HG03159 (cell line): ENCODE measurements at regions not wholly inside any gene's neighbourhood (a gene's known extent, or its start where the extent isn't known, plus 50 kb on each side); places are given as distances from the start of the nearest gene placed in this dataset.

ENCODE experiments used
- ATAC-seq: cut with Tn5 transposase; IDR thresholded peaks from one replicate; pipeline ENCODE4 v1.9.1; 2021; ENCODE audit warnings: mild to moderate bottlenecking, moderate library complexity; ENCODE audit not compliant: unreplicated experiment

DNA sequence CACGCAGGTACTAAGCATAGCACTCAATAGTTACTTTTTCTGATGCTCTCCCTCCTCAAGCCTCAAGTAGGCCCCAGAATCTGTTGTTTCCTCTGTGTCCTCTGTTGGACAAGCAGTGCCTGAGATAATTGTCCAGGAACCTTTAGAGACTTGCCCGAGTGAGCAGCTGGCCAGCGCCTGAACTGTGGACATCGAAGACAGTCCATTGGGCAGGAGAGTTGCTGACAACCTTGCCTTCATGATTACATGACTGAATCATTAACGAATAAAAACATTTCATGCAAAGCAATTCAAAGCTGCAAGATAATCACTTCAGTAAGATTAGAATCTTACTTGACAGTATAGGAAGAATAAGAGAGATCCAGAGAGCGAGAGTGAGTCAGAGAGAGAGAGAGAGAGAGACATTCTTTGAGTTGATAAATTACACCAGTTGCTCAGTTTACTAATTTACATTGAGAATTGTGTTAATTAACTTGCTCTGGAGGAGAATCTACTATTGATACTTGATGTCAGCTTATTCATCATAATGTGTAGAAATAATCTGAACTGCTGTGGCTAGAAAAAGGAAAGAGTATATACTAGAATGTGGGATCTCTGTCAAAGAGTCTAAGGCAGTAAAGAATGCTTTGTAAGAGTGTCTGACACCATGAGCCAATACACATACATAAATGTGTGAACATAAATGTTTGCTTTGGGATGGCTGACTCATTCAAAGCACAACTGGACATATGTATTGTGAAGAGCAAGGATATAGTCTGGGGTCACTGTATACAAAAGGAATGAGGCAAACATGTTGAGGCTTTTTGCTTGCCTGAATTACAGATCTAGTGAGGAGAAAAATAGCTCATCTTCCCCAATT, 216.0 kb downstream of the ZNF326 start:
- no peak for ATAC-seq

DNA sequence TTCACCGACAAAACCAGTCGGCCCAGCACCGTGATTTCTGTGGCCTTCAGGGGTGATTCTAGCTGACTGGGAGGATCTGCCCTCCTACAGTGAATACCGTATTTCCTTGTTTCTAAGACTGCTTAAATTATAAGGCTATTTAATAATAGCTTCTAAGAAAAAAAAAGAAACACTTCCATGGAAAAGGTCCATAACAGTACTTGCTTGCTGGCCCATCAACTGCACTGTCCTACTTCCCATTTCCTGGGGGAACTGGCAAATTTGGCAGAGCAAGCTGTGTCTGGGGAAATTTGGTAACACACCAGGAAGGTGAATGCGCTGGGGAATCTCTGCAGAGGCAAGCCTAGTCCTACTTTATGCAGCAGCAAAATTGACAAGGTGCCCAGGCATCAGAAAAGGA, 214.0 kb downstream of the ZNF326 start:
- no peak for ATAC-seq

DNA sequence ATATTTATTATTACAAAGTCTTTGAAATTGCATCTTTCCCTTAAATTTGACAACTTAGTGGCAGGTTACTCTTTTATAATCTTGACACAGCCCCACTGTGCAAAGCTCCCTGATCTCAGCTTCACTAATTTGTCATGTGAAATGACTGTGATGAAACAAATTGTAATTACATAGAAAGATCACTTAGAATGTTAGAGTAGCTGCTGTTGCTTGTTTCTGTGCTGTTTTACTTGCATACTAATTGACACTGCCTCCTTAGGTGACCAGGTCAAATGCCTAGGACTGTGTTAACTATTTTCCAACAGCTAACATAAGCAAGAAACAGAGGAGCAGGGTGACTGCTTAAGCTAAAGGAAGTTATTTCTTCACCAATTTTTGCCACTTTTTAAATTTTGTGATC, 211.3 kb downstream of the ZNF326 start:
- ATAC-seq = no peak

DNA sequence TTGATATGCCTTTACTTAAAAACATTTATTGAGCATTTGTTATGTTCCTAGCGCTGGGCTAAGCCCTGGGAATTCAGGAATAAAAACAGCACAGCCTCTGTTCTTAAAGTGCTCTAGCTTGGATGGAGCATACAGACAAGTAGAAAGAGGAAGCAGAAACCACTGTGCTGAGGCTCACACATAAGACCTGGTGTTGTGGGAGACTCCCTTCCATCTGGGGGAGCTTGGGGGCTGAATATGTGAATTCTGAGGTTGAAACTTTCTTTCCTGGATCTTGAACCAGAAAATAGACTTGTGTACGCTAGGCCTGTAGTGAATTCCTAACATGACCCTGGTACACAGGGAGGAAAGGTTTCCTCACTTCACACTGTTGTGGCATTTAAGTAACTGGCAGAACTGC, 209.9 kb downstream of the ZNF326 start:
- ATAC-seq = no peak

DNA sequence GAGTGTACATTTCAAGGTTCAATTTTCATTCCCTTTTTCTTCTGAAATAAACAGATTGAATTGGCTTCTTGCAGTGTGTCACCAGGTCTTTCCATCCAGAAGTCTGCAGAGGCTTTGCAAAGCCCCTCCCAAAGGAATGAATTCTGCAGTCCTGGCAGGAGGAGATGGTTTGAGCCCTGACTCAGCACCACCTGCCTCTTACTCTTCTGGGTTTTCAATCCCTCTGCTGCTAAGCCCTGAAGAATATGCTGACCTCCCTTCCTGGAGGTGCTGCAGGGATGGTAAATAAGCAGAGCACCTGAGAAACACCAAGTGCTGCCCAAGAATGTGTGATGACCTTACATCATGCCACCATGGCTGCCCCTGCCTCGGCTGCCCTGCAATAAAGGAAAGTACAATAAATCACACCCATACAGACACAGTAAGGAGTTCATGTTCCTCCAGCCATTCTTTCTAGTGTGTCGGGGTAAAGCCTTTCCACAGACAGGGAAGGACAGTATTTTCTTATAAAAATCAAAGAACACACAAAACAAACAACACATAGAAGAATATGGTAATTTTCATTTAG, 209.2 kb downstream of the ZNF326 start:
- ATAC-seq = no peak

DNA sequence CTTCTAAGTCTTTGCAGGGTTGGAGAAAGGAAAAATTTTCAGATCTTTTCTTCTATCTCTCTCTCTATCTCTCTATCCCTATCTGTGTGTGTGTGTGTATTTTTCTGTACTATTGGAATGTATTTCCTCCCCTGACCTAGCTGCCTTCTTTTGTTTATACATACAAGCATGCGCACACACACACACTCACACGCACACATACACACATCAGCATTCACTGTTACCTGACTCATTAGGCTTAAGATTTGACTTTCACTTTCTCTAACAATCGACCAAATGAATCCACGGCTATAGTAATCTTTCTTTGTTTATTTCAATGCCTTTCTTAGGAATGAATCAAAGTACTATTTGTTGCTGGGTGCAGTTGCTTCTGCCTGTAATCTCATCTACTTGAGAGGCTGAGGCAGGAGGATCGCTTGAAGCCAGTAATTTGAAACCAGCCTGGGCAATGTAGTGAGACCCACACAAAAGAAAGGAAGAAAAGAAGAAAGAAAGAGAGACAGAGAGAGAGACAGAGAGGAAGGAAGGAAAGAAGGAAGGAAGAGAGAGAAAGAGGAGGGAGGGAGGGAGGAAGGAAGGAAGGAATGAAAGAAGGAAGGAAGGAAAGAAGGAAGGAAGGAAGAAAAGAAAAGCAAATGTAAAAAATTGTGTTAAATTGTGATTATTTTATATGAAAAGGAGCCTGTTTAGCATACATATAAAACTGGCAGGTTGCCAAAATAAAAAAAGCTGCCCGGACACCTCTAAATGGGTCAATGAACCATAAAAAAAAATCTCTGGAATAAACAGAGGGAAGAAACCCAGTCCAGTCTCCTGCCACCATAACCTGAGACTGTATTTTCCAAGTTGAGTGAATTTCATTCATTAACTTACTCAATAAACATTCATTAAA, 206.8 kb downstream of the ZNF326 start:
- ATAC-seq = no peak

DNA sequence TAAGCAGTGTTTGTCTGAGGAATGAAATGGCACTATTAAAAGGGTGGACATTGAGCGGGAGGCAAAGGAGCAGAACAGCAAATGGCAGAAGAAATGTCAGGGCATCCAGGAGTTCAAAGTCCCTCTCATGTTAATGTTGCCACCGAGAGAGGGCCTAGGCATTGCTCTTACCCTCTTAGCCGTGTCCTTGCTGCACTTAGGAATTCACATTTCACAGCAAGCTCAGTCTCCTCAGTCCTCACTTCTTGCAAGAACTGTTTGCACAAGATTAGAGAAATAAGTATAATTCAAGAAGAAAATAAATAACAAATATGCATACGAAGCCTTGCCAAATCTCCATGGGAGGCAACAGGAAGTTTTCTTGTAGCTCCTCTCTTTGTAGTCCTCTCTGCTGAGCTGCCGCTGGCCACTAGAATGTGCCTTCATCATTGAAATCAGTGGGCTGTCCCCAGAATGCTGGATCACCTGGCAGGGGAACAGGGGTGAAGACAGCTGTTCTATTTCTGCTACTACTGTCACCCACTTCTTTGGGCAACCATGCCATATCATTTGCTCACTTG, 205.8 kb downstream of the ZNF326 start:
- ATAC-seq = no peak

DNA sequence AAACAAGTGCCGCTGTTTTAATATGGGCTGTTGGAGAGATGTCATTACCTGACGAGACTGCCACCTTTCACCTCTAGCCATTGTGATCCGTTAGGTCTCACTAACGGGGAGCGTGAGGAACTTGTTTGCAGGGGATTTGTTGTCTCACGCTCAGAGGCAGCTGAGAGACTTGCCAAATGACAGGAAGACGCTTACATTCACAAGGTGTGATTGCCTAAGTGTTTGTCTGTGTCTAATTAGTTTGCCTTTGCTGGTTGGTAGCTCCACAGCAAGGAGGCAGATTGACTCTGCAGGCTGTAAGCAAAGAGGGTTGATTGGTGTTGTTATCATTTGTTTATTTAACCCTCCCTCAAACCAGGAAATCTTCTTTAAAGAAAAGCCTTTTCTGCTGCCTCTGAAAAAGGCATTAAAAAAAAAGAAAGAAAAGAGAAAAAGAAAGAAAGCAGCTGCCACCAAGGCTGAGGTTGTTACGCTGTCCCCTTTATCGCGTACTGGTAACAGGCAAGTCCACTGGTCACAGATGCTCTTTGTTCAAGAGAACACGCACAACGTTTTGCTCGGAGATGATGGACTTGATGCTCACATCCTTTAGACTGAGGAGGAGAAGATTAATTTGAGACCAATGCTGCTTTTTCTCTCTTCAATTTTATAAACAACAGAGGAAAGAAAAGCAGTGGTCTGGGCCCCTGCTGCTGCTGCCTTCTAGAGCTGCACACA, 203.9 kb downstream of the ZNF326 start:
- ATAC-seq = no peak

DNA sequence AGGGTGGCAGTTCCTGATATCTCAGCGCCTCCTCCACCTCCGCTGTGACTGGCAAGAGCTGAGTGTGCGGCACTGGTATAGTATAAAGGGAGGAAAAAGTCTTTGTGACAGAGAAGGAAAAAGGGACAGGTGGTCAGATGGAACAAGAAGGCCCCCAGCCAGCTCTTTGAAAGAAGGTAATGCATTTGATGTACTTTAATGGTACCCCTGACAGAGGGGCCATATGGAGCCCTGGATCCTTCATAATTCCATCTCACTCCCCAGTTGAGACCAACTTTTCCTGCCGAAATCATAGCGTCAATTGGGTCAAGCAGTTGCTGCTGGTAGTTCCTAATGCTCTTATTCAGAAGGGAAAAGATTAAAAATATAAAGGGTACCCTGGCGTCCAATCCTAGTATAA, 198.2 kb downstream of the ZNF326 start:
- ATAC-seq = no peak

DNA sequence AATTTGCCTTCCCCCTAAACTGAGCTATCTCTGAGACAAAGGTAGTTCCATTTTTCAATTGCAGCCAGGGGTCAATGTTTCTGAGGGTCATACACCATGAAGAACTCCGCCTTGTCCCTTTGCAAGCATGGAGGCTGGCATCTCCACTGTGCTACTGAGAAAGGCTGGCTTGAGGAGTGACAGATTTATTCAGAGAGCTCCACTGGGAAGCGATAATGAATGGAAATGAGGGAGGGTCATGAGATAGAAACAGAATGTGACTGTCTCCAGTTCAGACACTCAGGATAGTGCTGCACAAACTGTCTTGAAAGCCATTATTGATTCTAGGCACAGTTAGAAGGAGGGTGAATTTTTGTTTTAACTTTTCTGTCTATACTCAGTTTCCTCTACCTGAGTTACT, 197.5 kb downstream of the ZNF326 start:
- ATAC-seq = no peak

DNA sequence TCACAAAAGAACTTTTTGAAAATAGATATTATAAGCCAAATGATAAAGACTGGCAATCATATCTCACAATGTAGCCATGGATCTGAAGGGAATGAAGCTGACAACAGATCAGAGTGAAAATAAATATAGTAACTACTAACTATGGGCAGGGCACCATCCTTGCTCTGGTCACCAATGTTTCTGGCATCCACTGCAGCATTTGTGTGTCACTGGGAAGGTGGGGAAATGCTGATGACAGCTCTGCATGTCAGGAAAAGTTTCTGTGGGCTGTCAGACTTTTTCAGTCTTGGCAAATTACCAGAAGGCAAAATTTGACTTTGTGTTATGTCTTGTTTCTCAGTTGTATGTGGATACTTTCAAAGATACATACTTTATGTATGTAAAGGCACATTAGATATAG, 195.6 kb downstream of the ZNF326 start:
- ATAC-seq = no peak

DNA sequence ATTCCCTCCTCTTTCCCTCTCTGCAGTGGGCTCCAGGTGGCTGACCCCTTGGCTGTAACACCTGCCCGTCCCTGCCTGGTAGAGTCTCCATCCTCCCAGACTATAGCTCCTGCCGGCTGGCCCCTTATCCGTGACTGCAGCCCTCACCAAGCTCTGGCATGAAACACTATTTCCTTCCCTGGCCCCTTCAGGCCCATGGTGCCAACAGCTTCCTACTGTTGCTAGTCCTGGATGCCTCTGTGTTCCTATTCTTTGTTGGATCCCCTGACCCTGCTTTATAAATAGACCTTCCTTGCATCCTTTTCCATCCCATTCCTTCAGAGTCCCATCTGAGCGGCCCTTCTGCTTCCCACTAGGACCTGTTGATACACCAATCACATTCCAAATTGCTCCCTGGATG, 195.0 kb downstream of the ZNF326 start:
- ATAC-seq = no peak

DNA sequence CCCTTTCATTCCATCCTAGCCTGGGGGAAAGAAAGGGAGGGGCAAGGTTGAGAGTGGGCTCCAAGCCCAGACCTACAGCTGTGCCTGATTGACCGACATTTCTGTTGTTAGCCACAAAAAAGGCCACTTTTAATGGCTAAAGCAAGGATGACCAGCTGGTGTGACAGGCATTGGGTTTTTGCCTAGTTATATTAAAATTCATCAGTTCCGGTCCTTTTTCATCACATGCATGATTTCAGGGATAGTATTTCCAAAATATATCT, 192.3 kb downstream of the ZNF326 start:
- no peak for ATAC-seq

DNA sequence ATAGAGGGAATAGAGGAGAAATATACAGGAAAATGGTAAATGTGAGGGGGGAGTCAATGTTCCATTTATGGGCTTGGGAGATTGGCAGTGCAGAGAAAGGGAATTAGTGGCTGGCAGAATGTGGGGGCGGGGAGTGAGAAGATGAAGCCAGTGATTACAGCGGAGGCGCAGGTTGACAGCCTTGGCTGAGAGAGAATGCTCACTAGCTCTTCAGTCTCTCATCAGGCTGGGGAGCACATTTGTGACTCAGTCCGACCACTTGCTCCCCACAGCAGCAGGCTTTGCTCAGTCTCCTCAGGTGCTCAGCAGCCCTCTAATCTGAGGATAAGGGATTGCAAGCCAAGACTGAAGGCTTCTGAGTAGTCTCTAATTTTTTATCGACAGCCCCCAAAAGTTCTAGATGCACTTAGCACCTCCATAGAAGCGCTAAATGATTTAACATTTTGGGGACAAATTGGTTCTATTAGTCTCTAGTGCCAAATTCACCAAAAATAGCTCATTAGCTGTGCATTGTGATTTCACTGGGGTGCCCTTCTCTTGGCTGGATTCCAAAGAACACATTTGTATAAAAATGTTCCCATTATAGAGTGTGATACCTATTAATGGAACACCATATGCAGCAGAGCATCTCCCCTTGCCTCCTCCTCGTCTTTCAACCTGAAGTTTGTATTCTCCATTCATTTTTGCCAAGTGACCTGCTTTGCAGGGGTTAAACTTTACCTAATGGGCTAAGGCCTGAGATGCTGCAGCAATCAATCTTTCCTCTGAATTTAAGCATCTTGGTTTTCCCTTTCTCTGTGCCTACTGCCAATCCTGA, 191.8 kb downstream of the ZNF326 start:
- no peak for ATAC-seq

DNA sequence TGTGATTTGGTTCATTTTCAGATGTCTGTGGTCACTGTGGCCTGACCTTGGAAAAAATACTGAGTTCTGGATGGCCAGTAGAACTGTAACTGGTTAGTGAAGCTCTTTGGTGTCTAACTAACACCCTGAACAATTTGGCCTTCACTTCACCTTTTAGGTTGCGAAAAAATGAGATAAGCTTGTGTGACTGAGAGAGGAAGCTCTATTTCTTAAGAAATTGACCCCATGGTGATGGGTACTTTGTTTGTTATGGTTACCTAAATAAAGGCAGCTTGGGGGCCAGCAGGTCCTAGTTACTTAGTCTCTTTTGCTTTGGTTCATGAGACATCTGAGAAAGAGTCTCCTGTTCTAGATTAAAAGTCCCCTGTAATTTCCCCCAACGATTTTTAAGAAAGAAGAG, 181.6 kb downstream of the ZNF326 start:
- ATAC-seq = no peak

DNA sequence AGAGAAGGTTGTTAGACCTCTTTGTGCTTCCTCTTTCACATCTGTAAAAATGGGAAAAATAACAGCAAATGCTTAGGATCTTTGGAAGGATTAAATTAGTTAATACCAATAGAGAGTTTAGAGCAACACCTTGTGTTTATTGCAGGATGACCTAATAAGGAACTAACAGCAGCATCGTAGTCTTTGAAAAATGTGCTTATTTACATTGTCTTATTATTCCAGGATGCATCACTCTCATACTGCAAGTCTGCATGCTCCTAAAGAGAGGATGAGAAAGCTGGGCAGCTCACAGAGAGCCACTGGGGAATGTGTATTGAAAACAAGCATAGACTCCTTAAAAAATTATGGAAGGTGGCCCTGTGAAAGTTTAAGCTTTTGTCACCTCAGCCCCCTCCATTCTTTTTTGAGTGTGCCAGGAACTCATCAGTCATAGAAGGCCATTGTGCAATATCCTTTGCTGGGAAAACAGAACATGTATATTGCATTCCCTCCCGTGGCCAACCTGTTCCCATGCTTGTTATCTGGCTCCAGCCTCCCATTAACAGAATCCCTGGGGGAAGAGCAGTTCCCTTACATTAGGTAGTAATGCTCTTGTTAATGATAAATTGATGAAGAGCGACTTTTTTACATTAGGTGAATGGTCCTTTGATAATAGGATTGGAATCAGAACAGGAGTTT, 180.7 kb downstream of the ZNF326 start:
- ATAC-seq = no peak

DNA sequence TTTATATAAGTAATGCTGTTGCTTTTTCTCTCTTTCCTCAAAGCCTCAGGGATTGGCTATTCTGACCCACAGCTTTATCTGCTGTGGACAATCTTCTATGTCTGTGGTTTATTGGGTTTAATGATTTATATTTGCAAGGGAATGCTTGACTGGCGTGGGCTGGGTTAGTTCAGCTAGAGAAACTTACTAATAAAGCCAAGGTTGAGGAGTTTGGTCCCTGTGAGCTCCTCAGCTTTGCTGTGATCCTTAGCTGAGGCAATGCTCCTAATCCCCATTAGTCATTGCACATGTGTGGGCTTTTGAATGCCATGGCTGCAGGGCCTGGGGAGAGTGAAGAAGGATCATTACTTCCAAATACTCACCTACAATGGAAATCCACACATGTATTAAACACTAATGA, 179.3 kb downstream of the ZNF326 start:
- no peak for ATAC-seq

DNA sequence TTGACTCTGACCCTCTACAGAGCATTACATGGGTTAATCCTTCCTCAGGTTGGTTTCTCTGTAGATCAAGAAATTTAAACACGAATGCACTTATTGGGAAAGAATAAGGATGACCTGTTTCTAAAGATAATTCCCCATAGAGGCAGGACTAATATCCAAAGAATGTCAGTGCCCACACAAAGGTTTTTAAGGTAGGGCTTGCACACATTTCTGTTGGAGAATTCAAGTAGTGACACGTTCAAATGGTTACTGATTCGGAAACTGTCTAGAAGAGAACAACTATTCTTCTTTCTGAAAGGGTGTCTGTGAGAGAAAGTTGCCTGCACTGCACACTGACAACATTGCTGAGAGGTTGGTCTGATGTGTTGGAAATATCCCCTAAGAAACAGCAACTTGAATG, 167.3 kb downstream of the ZNF326 start:
- ATAC-seq = no peak

DNA sequence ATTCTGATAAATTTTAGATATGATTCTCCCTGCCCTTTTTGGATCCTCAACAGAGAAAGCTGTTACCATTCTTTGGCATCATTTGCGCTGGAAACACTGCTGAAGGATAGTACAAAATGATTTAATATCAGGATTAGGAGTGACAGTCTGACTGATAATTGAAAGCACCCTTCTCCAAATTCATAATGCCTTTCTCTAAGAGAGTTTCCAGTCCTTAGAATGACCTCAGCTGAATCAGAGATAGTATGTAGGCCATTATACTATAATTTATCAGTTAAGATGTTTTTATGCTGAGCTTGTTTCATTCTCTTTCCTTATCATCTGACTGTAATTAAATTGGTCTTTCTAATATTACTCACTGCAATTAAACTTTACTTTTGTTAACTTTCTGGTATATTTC, 166.7 kb downstream of the ZNF326 start:
- ATAC-seq = no peak
